ENCODE measurements at regions not wholly inside any gene's neighbourhood (a gene's known extent, or its start where the extent isn't known, plus 50 kb on each side); places are given as distances from the start of the nearest gene placed in this dataset.

GRCh38 chr11:23564370-23564769 is 704.1 kb upstream of the CCDC179 start:
- TF ChIP-seq CTCF (IDR thresholded peaks at IDR 0.05) (no peak), ZFX (IDR thresholded peaks at IDR 0.05; ENCODE audit: borderline replicate concordance) (no peak)
